Neuronal stem cell (in vitro differentiated cells): ENCODE measurements at regions not wholly inside any gene's neighbourhood (a gene's known extent, or its start where the extent isn't known, plus 50 kb on each side); places are given as distances from the start of the nearest gene placed in this dataset.
"Not testable (repeated sequence)": the region's sequence is repeated elsewhere in the genome, so short reads cannot be mapped to it uniquely, and the experiment has no call there.

Experiments
- DNase-seq: peaks from one replicate; pipeline ENCODE4 v3.0.0-alpha.2; 2013; ENCODE audit warnings: low spot score
- H2AFZ ChIP-seq: one replicate; pipeline ENCODE4 v1.6.1; 2013; ENCODE audit warnings: mild to moderate bottlenecking, low read length, inconsistent platforms
- H2AK5ac ChIP-seq: 2 replicates; pipeline ENCODE4 v1.6.1; 2013; ENCODE audit warnings: low read depth, mild to moderate bottlenecking, inconsistent platforms, low read length, moderate library complexity, mixed read lengths
- H2BK120ac ChIP-seq: 2 replicates; pipeline ENCODE4 v1.6.1; 2013; ENCODE audit warnings: low read depth, mild to moderate bottlenecking, inconsistent platforms, low read length, moderate library complexity, mixed read lengths
- H2BK12ac ChIP-seq: one replicate; pipeline ENCODE4 v1.6.1; 2013; ENCODE audit warnings: low read length, inconsistent platforms
- H2BK15ac ChIP-seq: 2 replicates; pipeline ENCODE4 v1.6.1; 2013; ENCODE audit warnings: mild to moderate bottlenecking, low read length, inconsistent platforms, mixed read lengths
- H2BK5ac ChIP-seq: one replicate; pipeline ENCODE4 v1.6.1; 2013; ENCODE audit warnings: inconsistent platforms, mild to moderate bottlenecking, low read length, moderate library complexity
- H3K14ac ChIP-seq: one replicate; pipeline ENCODE4 v1.6.1; 2013; ENCODE audit warnings: low read length, inconsistent platforms
- H3K18ac ChIP-seq: 2 replicates; pipeline ENCODE4 v1.6.1; 2013; ENCODE audit warnings: low read length, inconsistent platforms
- H3K23ac ChIP-seq: 2 replicates; pipeline ENCODE4 v1.6.1; 2013; ENCODE audit warnings: low read depth, mild to moderate bottlenecking, mixed read lengths, low read length, inconsistent platforms; ENCODE audit not compliant: poor library complexity
- H3K27ac ChIP-seq: replicated peaks from 3 replicates; pipeline ENCODE4 v1.5.1; 2013; ENCODE audit warnings: low read length, inconsistent platforms
- H3K27me3 ChIP-seq, 3 experiments: 2 replicates each; pipeline ENCODE4 v1.6.1; 2013; ENCODE audit warnings: low read length in 3 of 3, mild to moderate bottlenecking in 2 of 3, inconsistent platforms in 1 of 3, low read depth in 1 of 3, mixed read lengths in 1 of 3, moderate library complexity in 1 of 3; ENCODE audit not compliant: control insufficient read depth in 3 of 3, insufficient read depth in 3 of 3
- H3K36me3 ChIP-seq, 2 donors: replicated peaks in 1 of 2; 2 replicates each; pipeline ENCODE4 v1.6.1; 2013; ENCODE audit warnings: low read length in 2 of 2; ENCODE audit not compliant: control insufficient read depth in 2 of 2, insufficient read depth in 2 of 2
- H3K4ac ChIP-seq: 2 replicates; pipeline ENCODE4 v1.6.1; 2013; ENCODE audit warnings: inconsistent platforms, mild to moderate bottlenecking, low read length, moderate library complexity
- H3K4me1 ChIP-seq, 2 donors: 1 replicate in 1 of 2; 2 replicates in 1 of 2; pipeline ENCODE4 v1.6.1; 2013; ENCODE audit warnings: low read length in 2 of 2, low read depth in 1 of 2; ENCODE audit not compliant: control insufficient read depth in 2 of 2, insufficient read depth in 1 of 2
- H3K4me2 ChIP-seq: one replicate; pipeline ENCODE4 v1.6.1; 2013; ENCODE audit warnings: mild to moderate bottlenecking, low read length, inconsistent platforms; ENCODE audit not compliant: insufficient read depth, poor library complexity, severe bottlenecking
- H3K4me3 ChIP-seq, 2 donors: 2 replicates each; pipeline ENCODE4 v1.5.1; 2013; ENCODE audit warnings: low read length in 2 of 2, mild to moderate bottlenecking in 2 of 2, inconsistent platforms in 1 of 2, moderate library complexity in 1 of 2
- H3K79me1 ChIP-seq: one replicate; pipeline ENCODE4 v1.6.1; 2013; ENCODE audit warnings: low read depth, mild to moderate bottlenecking, inconsistent platforms, low read length, moderate library complexity
- H3K9ac ChIP-seq: one replicate; pipeline ENCODE4 v1.6.1; 2013; ENCODE audit warnings: mild to moderate bottlenecking, low read depth, low read length, inconsistent platforms; ENCODE audit not compliant: poor library complexity
- H3K9me3 ChIP-seq, 2 donors: replicated peaks in 1 of 2; 2 replicates each; pipeline versions ENCODE3 to v1.6.1; 2013; ENCODE audit warnings: low read length in 2 of 2, mild to moderate bottlenecking in 2 of 2, inconsistent platforms in 1 of 2, low read depth in 1 of 2, mixed read lengths in 1 of 2, moderate library complexity in 1 of 2; ENCODE audit not compliant: control insufficient read depth in 2 of 2, insufficient read depth in 1 of 2
- H4K8ac ChIP-seq: one replicate; pipeline ENCODE4 v1.6.1; 2013; ENCODE audit warnings: low read depth, mild to moderate bottlenecking, inconsistent platforms, low read length, moderate library complexity
- H4K91ac ChIP-seq: one replicate; pipeline ENCODE4 v1.6.1; 2013; ENCODE audit warnings: low read length, low read depth, mild to moderate bottlenecking, inconsistent platforms; ENCODE audit not compliant: poor library complexity
- WGBS, 2 donors: extraction: QIAGEN DNeasy Blood & Tissue Kit; methylation state at CpG; one replicate each; pipeline ENCODE4 v1.1.7; 2013; ENCODE audit warnings: missing lambda C conversion rate in 2 of 2, mixed read lengths in 1 of 2; ENCODE audit not compliant: insufficient read length in 2 of 2, insufficient replicate concordance in 1 of 2; ENCODE audit errors: extremely low coverage in 2 of 2; 5-methylcytosine and 5-hydroxymethylcytosine counted together

GRCh38 chr14:106185174-106185836 is 658.9 kb downstream of the TMEM121 start:
- no CpG with 5 or more reads among the region's 6 CpGs for WGBS, 2 donors
- not testable (repeated sequence) for H4K91ac ChIP-seq, H2BK120ac ChIP-seq, H3K36me3 ChIP-seq, H2AFZ ChIP-seq, DNase-seq, H4K8ac ChIP-seq, H3K4me1 ChIP-seq, H2BK15ac ChIP-seq, H2BK12ac ChIP-seq, H3K27me3 ChIP-seq, H3K9me3 ChIP-seq, H2BK5ac ChIP-seq, H3K27ac ChIP-seq, H3K23ac ChIP-seq, H3K4me3 ChIP-seq, H3K9ac ChIP-seq, H3K18ac ChIP-seq, H2AK5ac ChIP-seq, H3K4ac ChIP-seq, H3K14ac ChIP-seq, H3K79me1 ChIP-seq, H3K4me2 ChIP-seq

DNA sequence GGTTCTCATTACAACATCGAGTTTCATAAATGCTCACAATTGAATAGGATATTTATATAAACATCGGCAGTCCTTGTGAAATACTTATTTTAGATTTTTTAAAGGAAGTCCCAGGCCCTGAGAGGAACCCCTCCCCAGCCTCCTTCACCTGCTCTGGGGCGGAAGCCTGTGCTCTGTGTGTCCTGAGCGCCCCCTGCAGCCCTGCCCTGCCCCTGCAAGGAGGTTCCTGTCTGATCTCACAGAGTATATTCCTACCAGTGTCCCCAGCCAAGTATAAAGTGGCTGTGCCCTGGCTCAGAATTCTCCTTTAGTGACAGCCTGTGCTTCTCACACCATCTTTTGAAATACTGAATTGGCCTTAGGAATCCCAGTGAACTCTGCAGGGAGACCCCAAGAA is 659.5 kb downstream of the TMEM121 start:
- Histone ChIP-seq H2BK5ac (no peak overlapping the region), H4K91ac (no peak overlapping the region), H3K36me3 (no peaks in the 10 kb centered on the region), H3K14ac (no peak overlapping the region), H2BK15ac (no peak overlapping the region), H2AK5ac (no peak overlapping the region), H3K18ac (no peak overlapping the region), H3K9me3 (peaks cover 0 to 8% of the 10 kb centered on the region in 2 donors), H3K4me1 (no peaks in the 10 kb centered on the region), H3K4me2 (no peak overlapping the region), H3K23ac (no peak overlapping the region), H3K27me3 (no peaks in the 10 kb centered on the region), H3K4me3 (no peak overlapping the region), H3K27ac (no peak overlapping the region), H3K9ac (no peak overlapping the region), H2BK12ac (no peak overlapping the region), H2AFZ (no peak overlapping the region), H3K79me1 (no peaks in the 10 kb centered on the region), H3K4ac (no peak overlapping the region), H2BK120ac (no peak overlapping the region), H4K8ac (no peak overlapping the region)
- WGBS, 2 donors, result no CpG with 5 or more reads among the region's 4 CpGs
- DNase-seq, result no peak

DNA sequence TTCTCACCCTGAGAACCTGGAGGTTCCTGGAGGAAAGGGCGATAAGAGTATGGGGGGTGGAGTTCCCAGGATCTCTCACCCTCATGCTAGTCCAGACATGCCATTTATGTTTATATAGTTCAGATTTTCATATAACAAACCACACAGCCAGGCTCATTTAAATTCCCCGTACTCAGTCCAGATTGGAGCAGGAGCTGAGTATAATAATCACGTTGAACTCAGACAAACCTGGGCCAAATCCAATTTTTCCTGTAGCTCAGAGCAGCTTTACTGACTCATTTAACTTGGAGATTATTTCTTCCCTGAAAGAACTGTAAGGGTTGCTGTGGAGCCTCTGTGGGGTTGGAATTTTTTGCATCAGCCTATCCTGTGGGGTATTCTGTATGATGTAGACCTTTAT is 660.8 kb downstream of the TMEM121 start:
- Histone ChIP-seq H2BK12ac (no peak overlapping the region), H3K79me1 (no peaks in the 10 kb centered on the region), H4K91ac (no peak overlapping the region), H3K18ac (no peak overlapping the region), H3K9me3 (peaks cover 0 to 8% of the 10 kb centered on the region in 2 donors), H3K27ac (no peak overlapping the region), H2BK15ac (no peak overlapping the region), H2AFZ (no peak overlapping the region), H3K27me3 (no peaks in the 10 kb centered on the region), H3K9ac (no peak overlapping the region), H2BK120ac (no peak overlapping the region), H4K8ac (no peak overlapping the region), H3K4ac (no peak overlapping the region), H3K36me3 (no peaks in the 10 kb centered on the region), H3K14ac (no peak overlapping the region), H2BK5ac (no peak overlapping the region), H3K4me2 (no peak overlapping the region), H2AK5ac (no peak overlapping the region), H3K23ac (no peak overlapping the region), H3K4me3 (no peak overlapping the region), H3K4me1 (no peaks in the 10 kb centered on the region)
- WGBS, 2 donors, result no CpG with 5 or more reads among the region's 3 CpGs
- DNase-seq, result no peak

- not testable (repeated sequence) for H3K23ac ChIP-seq, H3K27me3 ChIP-seq, H2AFZ ChIP-seq, H3K9me3 ChIP-seq, DNase-seq, H3K4me3 ChIP-seq, H3K36me3 ChIP-seq, H3K4me2 ChIP-seq, H2BK15ac ChIP-seq, H3K18ac ChIP-seq, H3K27ac ChIP-seq, H3K14ac ChIP-seq, H2BK120ac ChIP-seq, H3K79me1 ChIP-seq, H4K91ac ChIP-seq, H3K4me1 ChIP-seq, H2AK5ac ChIP-seq, H3K9ac ChIP-seq, H4K8ac ChIP-seq, H3K4ac ChIP-seq, H2BK5ac ChIP-seq, H2BK12ac ChIP-seq
Observed at GRCh38 chr14:106192701-106193100, 666.3 kb downstream of the TMEM121 start.
